Erythroblast (primary cell): ENCODE measurements at regions not wholly inside any gene's neighbourhood (a gene's known extent, or its start where the extent isn't known, plus 50 kb on each side); places are given as distances from the start of the nearest gene placed in this dataset.

ENCODE experiments used
- GATA1 ChIP-seq: IDR thresholded peaks from 2 replicates; pipeline ENCODE4 v1.6.1; 2011; ENCODE audit warnings: low read depth, mild to moderate bottlenecking, control low read depth, low read length, moderate library complexity
- POLR2A ChIP-seq: IDR thresholded peaks from 2 replicates; pipeline ENCODE4 v1.6.1; 2011; ENCODE audit warnings: mild to moderate bottlenecking, low read length

DNA sequence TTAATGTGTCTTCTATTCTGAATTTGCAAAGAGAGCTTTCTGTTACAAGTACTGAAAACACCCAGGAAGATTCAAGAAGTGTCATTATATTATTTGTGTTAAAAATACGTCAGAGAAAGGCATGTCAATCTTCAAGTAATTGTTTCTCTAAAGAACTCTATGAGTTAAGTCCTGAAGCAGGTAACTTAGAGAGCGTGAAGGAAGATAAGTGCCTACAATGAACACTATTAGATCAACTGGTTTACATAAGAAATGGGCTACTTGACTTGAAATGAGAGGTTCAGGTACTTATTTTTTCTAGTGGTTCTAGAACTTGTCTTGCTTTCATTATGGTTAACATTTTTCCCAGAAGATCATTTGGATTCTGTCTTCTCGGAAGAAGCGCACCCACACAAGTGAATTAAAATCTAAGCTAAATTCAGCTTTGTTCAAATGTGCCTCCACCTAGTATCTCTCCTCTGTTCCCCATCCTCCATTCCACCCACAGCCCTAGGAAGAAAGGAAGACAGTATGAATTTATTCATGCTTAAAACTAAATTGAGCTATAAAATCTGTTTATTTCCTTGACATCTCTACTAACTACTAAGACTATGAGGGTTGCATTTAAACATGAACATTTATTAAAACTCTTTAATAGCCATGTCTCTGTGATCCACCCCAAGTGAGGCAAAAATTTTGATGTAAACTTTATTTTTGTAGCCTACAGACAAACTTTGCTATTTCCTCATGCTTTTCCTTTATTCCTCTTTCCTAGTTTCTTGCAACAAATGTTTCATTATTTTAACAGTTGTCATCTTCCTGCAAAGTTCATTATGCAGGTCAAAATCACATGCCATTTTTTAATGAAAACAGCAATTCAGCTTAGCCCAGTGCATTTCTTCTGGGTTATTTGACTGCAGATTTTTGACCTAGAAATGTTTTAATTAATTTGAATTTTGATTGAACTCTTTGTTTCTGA lies 206.8 kb downstream of the KCNJ2 start:
- TF ChIP-seq POLR2A, result no peak
- no peak for TF ChIP-seq GATA1
